ENCODE measurements at regions not wholly inside any gene's neighbourhood (a gene's known extent, or its start where the extent isn't known, plus 50 kb on each side); places are given as distances from the start of the nearest gene placed in this dataset.

DNA sequence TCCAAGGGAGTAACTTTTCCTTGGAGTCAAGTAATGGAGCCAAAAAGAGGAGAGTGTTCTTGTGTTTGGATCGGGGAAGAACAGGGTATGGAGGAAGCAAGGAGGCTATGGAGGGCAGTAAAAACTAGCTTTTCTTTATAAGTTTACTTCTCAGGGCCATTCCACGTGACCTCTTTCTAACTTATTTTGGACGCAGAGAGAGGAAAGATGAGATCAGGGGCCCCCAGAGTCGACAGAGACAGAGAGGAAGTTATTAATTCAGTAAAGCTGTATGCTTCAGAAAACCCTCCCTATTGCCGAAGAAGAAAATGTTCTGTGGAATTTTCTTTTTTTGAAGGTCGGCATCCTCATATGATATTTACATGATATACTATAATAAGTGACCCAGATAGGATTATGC is 233.8 kb upstream of the MPDZ start:
- TF ChIP-seq EZH2 (IDR thresholded peaks at IDR 0.05; ENCODE audit: borderline replicate concordance, low read depth, low read length, severe bottlenecking) (no peak), JUN (IDR thresholded peaks at IDR 0.05; ENCODE audit: borderline replicate concordance, insufficient read depth, insufficient read length, low read depth) (no peak), MYC (IDR thresholded peaks at IDR 0.05; ENCODE audit: low read depth, low read length) (no peak), POLR2AphosphoS5 (IDR thresholded peaks at IDR 0.05; ENCODE audit: insufficient read depth, low read depth, low read length) (no peak), FOS (IDR thresholded peaks at IDR 0.05; ENCODE audit: borderline replicate concordance, insufficient read depth, low read length) (no peak), POLR2A (IDR thresholded peaks at IDR 0.05; ENCODE audit: low read depth, low read length) (no peak)
- TF ChIP-seq, protein P1, sequence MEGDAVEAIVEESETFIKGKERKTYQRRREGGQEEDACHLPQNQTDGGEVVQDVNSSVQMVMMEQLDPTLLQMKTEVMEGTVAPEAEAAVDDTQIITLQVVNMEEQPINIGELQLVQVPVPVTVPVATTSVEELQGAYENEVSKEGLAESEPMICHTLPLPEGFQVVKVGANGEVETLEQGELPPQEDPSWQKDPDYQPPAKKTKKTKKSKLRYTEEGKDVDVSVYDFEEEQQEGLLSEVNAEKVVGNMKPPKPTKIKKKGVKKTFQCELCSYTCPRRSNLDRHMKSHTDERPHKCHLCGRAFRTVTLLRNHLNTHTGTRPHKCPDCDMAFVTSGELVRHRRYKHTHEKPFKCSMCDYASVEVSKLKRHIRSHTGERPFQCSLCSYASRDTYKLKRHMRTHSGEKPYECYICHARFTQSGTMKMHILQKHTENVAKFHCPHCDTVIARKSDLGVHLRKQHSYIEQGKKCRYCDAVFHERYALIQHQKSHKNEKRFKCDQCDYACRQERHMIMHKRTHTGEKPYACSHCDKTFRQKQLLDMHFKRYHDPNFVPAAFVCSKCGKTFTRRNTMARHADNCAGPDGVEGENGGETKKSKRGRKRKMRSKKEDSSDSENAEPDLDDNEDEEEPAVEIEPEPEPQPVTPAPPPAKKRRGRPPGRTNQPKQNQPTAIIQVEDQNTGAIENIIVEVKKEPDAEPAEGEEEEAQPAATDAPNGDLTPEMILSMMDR (IDR thresholded peaks at IDR 0.05; ENCODE audit: extremely low read depth in 1 of 2, insufficient read depth in 1 of 2, low read depth in 1 of 2, low read length in 2 of 2), result no peak
- TF ChIP-seq, protein P2, sequence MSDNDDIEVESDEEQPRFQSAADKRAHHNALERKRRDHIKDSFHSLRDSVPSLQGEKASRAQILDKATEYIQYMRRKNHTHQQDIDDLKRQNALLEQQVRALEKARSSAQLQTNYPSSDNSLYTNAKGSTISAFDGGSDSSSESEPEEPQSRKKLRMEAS (IDR thresholded peaks at IDR 0.05; ENCODE audit: insufficient read depth, insufficient read length), result no peak

All from endothelial cell of umbilical vein (primary cell).